Activated CD4-positive, alpha-beta T cell treated with anti-CD3 and anti-CD28 coated beads, Interleukin-10, Interleukin-2, amounts not matched to agents 100 ng/mL and 50 ng/mL, durations not matched to agents 16 hours and 8 hours (primary cell): ENCODE measurements at regions not wholly inside any gene's neighbourhood (a gene's known extent, or its start where the extent isn't known, plus 50 kb on each side); places are given as distances from the start of the nearest gene placed in this dataset.

ENCODE experiments used
- DNase-seq: peaks from one replicate; pipeline ENCODE4 v3.0.0-alpha.2; 2020

- no peak for DNase-seq
These were observed 664.9 kb upstream of the LCORL start for GRCh38 chr4:18686338-18687037.

DNA sequence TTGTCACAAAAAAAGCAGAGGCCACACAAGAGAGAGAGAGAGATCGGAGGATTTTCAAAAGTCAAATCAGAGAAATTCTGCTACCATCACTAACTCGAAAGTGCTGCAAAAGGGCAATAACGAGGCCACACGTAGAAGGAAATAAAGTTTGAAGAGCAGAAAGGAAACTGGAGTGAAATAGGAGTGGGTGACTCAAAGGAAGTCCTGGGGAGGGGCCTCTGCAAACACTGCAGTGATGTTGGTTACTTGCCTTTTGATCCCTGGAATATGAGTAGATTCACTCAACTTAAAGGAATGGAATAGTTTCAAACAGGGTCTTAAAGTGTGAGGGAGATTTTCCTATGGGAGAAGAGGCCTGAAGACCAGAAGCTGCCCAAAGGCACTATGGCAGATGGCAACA lies 663.4 kb upstream of the LCORL start:
- no peak for DNase-seq

DNA sequence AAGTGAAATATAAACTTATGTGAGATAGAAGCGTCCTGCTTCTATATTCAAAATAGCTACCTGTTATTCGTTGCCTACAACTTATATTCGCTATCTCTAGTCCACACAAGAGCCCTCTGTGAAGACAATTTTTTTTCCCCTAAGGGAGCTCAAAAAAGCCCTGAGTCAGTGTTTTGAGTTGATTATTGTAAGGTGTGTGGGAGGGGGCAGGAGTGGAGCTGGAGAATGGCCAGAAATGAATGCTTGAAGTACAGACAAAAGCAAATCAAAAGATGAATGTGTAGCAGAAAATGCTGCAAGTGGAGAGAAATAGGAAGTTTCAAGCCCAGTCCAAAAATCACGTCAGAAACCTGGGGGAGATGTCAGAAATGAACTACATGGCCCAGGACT lies 655.0 kb upstream of the LCORL start:
- no peak for DNase-seq

GRCh38 chr4:18675586-18676525 lies 654.3 kb upstream of the LCORL start:
- no peak for DNase-seq

DNA sequence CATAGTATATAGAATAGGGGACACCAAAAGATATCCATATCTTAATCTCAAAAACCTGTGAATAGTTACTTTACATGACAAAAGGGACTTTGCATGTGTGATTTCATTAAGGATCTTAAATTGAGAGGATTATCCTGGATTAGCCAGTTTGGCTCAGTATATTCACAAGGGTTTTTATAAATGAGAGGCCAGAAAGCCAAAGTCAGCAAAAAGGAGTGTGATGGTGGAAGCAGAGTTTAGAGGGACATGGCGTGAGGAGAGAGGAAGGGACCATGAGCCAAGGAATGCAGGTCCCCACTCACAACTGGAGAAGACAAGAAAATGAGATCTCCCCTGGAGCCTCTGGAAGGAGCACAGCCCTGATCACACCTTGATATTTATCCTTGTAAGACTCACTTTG lies 648.5 kb upstream of the LCORL start:
- DNase-seq = no peak

DNA sequence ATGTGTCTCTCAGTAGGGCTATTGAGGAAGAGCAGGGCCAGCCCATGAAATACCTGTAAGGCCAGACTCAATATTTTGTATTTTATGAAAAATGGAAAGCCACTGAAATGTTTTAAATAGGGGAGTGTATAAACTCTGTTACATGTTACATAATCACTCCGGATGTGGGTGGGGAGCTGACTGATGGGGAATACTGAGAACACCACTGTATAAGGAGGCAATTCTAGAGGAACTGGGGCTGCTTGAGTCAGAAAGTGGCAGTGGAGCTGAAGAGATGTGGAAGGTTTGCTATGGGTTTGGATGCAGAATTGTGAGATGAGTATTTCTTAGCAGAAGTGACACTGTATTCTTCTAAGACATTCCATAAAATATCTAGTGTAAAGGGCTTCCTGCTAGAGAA lies 647.8 kb upstream of the LCORL start:
- no peak for DNase-seq

GRCh38 chr4:18666322-18666721 lies 644.8 kb upstream of the LCORL start:
- no peak for DNase-seq

- DNase-seq = no peak
These were observed 642.6 kb upstream of the LCORL start for GRCh38 chr4:18664171-18664570.

DNA sequence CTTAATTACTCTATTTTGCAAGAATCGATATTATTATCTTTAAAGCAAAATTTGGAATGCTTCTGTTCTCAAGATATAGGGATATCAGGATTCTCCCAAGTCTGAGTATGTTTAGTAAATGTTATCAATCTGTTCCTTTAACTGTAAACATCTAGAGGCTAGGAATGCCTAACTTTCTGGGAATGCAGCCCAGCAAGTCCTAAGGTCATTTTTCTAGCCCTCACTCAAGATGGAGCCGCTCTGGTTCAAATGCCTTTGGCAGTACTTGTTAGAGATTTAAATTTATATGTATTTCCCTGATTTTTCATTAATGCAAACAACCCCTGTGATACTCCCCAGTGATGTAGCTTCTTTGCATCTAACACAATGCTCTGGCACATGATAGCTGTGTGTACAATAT lies 623.8 kb upstream of the LCORL start:
- DNase-seq = no peak

GRCh38 chr4:18641334-18641733 lies 619.8 kb upstream of the LCORL start:
- DNase-seq = no peak

- DNase-seq = no peak
These were observed 616.5 kb upstream of the LCORL start for GRCh38 chr4:18638031-18638430.

GRCh38 chr4:18636001-18636585 lies 614.5 kb upstream of the LCORL start:
- no peak for DNase-seq

- no peak for DNase-seq
These were observed 614.0 kb upstream of the LCORL start for GRCh38 chr4:18635531-18635930.

GRCh38 chr4:18631586-18631985 lies 610.0 kb upstream of the LCORL start:
- DNase-seq = no peak

DNA sequence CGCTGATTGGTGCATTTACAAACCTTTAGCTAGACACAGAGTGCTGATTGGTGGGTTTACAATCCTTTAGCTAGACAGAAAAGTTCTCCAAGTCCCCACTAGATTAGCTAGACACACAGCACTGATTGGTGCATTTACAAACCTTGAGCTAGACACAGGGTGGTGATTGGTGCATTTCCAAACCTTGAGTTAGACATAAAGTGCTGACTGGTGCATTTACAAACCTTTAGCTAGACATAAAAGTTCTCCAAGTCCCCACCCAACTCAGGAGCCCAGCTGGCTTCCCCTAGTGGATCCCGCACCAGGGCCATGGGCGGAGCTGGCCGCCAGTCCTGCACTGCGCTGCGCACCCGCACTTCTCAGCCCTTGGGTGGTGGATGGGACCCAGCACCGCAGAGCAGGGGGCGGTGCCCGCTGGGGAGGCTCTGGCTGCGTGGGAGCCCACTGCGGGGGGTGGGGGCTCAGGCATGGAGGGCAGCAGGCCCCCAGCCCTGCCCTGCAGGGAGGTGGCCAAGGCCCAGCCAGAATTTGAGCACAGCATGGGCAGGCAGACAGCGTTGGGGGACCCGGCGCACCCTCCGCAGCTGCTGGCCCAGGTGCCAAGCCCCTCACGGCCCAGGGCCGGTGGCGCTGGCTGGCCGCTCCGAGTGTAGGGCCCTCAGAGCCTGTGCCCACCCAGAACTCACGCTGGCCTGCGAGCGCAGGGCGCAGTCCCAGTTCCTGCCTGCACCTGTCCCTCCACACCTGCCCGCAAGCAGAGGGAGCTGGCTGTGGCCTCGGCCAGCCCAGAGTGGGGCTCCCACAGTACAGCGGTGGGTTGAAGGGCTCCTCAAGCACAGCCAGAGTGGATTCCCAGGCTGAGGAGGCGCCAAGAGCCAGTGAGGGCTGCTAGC lies 608.9 kb upstream of the LCORL start:
- no peak for DNase-seq

GRCh38 chr4:18627447-18628005 lies 606.0 kb upstream of the LCORL start:
- no peak for DNase-seq

GRCh38 chr4:18626996-18627395 lies 605.4 kb upstream of the LCORL start:
- DNase-seq = no peak

- no peak for DNase-seq
These were observed 604.8 kb upstream of the LCORL start for GRCh38 chr4:18626366-18626765.

DNA sequence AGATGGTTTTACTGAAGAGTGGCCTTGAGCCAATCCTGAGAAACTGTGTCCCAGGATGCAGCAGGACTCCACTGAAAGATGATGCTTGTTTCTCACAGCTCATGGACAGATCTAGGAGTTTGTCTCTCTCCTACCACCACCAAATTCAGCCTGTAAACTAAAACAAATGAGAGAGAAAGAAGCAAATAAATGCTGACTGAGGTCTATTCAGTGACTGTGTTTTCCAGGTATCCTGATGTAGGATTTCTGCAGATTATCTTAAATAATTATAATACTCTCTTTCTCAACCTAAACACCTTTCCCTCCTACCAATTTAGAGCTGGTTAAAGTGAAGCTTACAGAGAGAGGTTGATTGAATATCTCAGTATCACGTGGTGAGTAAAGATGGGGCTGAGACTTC lies 599.6 kb upstream of the LCORL start:
- DNase-seq = no peak

DNA sequence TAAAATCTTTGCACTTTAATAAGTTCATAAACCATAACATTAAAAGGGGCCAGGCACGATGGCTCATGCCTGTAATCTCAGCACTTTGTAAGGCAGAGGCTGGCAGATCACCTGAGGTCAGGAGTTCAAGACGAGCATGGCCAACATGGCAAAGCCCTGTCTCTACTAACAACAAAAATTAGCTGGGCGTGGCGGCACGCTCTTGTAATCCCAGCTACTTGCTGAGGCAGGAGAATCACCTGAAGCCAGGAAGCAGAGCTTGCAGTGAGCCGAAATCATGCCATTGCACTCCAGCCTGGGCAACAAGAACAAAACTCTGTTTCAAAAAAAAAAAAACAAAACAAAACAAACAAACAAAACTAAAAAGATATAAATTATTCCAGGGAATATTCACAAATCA lies 595.2 kb upstream of the LCORL start:
- DNase-seq = no peak

DNA sequence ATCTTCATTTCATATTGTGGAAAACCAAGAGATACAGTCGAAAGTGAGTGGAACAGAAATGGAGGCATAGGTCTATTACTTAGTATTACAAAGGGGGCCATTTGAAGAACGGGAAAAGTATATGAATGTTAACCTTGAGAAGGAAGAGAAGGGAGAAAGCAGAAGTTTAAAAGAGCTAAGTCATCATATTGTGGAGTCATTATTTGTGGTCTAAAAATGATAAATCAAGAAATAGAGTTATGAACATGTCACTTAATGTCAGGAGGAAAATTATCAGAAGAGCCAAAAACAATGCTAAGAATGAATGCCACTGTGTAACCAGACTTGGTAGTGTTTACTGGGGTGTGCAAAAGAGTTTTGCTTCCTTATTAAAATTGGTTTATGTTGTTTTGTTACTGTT lies 589.5 kb upstream of the LCORL start:
- no peak for DNase-seq

- DNase-seq = no peak
These were observed 587.5 kb upstream of the LCORL start for GRCh38 chr4:18608908-18609533.
